NCI-H524 (cell line): ENCODE measurements at regions not wholly inside any gene's neighbourhood (a gene's known extent, or its start where the extent isn't known, plus 50 kb on each side); places are given as distances from the start of the nearest gene placed in this dataset.

Source experiments
- DNase-seq, 2 experiments: peaks; one replicate each; lab custom pipeline; 2025; lab: John Stamatoyannopoulos, UW

- no peak for DNase-seq
Measured at GRCh38 chr10:8229153-8229552, 174.7 kb downstream of the GATA3 start.

DNA sequence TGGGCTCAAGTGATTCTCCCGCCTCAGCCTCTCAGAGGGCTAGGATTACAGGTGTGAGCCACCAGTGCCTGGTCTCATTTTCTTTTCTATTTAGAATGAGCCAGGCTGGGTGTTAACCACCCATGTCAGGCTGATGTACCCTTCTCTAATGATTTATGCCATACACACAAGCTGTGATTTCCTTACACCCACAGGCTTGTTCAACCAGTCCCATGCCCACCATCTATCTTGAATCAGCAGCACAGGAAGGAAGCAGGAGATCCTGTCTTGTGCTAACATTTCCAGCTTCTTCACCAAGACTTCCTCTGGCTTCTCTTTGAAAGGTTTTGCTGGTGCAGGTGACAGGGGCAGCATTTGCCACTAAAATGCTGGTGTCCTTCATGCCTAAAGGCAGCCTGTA lies 176.4 kb downstream of the GATA3 start:
- no peak for DNase-seq

GRCh38 chr10:8233049-8233448 lies 178.6 kb downstream of the GATA3 start:
- no peak for DNase-seq

DNA sequence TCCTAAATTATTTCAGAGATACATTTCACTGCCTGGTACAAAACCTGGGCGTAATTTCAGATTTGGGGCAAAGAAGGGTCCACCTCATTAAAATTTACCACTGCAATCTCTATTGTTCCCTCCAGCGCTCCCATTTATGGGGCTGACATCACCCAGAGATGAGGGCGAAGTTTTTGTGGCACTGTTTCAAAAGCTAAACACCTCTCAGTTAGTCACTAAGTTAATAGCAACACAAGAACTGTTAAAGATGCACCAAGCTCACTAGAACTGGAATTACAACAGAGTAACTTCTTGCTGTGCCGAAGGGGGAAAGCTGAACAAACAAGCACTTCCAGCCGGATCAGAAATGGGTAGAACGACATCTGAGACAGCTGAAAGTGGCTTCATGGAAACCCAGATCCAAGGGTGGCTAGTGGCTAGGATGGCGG lies 179.4 kb downstream of the GATA3 start:
- DNase-seq: no peak

DNA sequence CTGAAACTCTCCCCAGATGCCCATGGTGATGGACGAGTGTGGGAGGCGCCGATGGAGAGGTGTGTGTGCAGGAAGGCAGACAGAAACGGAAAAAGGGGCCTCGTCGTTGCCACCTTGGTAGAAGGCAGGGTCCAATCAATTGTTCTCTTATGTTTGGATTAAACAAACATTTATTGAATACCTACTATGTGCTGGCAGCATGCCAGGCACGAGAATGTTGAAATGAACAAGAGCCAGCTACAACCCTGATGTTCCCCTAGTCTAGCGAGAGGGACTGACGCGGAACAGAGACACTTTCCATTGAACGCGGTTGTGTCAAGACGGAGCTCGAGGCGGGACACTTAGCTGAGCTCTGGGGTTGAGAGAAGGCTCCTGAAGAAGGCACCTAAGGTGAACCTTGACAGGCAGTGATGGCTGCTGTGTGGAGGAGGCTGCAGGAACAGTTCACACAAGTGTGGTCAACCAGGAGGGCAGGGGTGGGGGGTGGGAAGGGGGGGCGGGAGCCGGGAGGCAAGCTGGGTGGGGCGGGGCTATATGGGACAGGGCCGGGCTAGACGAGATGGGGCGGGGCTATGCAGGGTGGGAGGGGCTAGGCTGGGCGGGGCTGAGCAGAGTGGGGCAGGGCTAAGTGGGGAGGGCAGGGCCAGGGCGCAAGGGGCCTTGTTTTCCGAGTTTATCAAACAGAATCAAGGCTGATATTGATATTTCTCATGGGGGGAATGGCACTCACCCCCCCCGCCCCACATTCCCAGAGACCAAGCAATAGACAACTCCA lies 181.0 kb downstream of the GATA3 start:
- no peak for DNase-seq

DNA sequence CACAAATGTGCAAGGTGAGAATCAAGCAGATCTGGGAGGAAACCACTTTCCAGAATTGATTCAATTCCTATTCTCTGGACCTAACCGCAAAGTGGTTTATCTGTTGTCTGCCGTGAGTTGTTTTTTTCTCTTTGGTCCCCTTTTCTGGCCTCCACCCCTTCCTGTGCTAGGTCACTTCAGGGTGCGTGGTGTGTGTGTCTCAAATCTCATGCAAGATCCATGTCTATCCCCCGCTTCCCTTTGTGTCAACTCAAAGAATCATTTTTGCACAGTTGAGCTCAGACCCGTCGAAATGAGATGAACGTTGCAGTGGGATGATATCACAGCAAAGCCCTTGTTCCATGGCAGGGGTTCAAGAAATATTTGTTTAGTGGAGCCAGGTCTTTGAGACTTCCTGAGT lies 184.5 kb downstream of the GATA3 start:
- no peak for DNase-seq

DNA sequence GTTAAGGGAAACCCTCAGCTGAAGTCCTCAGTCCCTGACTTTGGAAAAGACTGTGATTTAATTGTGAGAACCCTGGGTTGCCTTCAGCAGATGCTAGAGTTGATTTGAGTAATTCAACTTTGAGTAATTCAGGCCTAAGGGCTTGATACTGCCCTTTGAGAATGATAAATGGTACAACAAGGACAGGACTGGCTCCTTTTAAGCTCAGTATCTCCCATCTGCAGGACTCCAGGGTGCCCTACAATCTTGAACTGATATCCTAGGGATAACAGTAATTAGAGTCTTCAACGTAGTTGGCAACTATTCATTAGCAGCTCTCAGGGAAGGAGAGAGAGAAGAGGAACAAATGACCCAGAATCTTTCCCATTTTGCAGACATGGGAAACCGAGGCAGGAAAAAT lies 186.4 kb downstream of the GATA3 start:
- DNase-seq: no peak

DNA sequence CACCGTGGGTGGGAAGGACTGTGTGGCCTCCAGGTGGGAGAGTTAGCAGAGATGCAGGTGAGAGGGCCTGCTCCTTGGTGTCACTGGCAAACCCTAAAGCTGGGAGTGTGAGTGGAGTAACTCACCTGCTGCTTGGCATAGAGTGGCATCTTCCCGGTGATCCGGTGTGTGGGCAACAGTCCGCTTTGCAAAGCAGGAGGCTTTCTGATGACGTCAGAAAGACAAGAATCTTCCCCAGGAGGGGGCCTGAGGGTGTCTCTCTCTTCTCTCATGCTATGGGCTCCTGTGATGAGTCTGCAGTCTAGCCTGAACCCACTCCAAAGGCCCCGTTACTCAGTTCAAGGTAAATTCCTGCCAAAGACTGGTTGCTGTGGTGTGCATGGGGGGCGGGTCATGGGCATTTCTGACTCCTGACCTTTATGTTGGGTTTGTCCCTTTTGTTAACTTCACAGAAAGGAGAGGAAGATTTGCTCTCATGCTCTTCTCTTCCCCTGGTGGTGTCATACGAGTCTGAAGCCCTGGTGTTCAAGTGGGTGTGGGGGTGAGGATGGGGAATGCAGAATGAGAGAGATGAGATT lies 187.9 kb downstream of the GATA3 start:
- DNase-seq: no peak

GRCh38 chr10:8245131-8245813 lies 190.8 kb downstream of the GATA3 start:
- no peak for DNase-seq

DNA sequence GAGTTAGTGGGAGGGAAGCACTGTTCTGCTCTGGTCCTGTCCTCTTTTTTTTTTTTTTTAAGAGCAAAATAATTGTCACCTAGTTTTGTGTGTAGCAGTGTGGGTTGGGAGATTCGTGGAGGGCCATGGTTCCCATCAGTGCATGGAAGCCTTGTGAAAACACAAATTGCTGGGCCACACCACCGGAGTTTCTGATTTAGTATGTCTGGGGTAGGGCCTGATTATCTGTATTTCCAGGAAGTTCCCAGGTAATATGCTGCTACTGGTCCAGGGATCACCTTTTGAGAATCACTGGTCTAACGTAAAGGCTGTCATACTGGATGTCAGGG lies 191.3 kb downstream of the GATA3 start:
- DNase-seq: no peak

DNA sequence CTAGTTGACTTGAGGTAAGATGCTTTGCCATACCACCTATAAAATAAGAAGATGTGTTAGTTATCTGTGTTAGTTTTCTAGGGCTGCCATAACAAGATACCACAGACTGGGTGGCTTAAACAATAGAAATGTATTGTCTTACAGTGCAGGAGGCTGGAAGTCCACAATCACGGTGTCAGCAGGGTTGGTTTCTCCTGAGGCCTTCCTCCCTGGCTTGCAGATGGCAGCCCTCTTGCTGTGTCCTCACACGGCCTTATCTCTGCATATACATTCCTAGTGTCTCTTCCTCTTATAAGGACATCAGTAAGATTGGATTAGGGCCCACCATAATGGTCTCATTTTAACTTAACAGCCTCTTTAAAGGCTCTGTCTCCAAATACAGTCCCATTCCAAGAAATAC lies 192.1 kb downstream of the GATA3 start:
- DNase-seq: no peak

GRCh38 chr10:8247191-8247590 lies 192.7 kb downstream of the GATA3 start:
- DNase-seq: no peak

DNA sequence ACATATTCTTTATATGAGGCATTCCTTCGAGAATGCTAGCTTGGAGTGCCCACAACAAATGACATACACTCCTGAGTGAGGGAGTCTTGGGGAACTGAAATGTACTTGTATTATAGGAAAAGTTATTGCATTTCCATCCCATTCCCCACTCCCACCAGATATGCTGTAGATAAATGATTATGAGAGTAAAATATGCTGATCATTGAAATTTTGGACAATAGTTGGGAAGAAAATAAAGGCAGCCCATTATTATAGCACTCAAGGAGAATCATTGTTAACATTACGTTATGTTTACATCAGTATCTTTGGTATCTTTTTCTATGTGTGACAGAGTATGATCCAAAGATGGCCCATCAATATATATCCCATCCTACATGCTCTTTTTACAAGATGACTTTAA lies 194.4 kb downstream of the GATA3 start:
- no peak for DNase-seq

GRCh38 chr10:8254350-8254749 lies 199.9 kb downstream of the GATA3 start:
- no peak for DNase-seq

- DNase-seq: no peak
Measured at GRCh38 chr10:8255301-8255700, 200.8 kb downstream of the GATA3 start.

DNA sequence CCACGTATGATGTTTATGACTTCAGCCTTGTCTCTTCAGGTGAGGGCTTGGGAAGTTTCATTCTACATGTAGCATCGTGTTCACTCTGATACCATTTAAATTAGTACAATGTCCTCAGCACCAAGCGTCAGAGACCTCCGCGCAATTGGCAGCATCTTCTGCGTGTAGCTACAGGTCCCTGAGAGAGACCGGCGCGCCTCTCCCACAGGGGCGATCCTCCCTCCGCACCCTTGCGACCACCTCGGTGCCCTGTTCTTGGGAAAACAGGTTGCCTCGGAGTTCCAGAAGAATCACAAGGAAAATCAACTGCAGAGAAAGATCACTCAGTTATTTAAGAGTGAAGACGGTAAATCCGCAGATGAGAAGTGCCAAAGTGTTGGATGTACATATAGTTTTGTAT lies 206.2 kb downstream of the GATA3 start:
- DNase-seq: no peak

DNA sequence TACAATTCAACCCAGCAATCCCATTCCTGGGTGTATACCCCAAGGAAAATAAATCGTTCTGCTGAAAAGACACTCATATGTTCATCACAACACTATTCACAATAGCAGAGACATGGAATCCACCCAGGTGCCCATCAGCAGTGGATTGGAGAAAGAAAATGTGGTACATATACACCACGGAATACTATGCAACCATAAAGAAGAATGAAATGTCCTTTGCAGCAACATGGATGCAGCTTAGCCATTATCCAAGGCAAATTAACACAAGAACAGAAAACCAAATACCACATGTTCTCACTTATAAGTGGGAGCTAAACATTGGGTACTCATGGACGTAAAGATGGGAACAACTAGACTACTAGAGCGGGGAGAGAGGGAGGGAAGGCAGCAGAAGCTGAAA lies 207.8 kb downstream of the GATA3 start:
- DNase-seq: no peak

- no peak for DNase-seq
Measured at GRCh38 chr10:8269976-8270375, 215.5 kb downstream of the GATA3 start.

DNA sequence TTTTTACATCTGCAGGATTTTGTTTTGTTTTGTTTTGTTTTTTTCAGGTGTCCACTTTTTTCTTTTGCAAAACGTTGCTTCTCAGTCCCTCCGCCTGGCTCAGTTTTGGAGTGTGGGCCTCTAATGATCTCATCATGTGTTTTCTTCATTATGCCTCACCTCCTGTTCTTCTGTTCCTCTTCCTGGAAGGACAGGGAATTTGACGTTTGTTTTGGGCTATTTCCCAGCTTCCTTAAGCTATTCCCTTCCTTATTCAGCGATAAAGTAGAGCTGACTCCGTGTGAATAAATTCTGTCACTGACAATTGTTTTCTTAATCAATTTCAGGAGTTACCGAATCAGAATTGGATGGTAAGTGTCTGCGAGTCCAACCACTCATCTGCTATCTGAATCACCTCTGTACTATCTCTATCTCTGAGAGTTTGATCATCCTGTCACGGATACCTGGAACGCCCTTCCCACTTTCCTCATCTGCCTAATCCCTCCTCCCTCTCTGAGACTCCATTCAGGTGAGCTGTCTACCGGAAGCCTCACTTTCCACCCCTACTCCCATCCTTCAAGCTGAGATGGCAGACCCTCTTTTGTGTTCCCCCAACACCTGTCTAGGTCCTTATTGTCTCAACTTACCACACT lies 218.4 kb downstream of the GATA3 start:
- DNase-seq: no peak

- DNase-seq: no peak
Measured at GRCh38 chr10:8273749-8274148, 219.3 kb downstream of the GATA3 start.

- DNase-seq: peak; percentile 54 to 72
Measured at GRCh38 chr10:8275911-8276310, 221.4 kb downstream of the GATA3 start.

GRCh38 chr10:8278099-8278498 lies 223.6 kb downstream of the GATA3 start:
- DNase-seq: no peak

DNA sequence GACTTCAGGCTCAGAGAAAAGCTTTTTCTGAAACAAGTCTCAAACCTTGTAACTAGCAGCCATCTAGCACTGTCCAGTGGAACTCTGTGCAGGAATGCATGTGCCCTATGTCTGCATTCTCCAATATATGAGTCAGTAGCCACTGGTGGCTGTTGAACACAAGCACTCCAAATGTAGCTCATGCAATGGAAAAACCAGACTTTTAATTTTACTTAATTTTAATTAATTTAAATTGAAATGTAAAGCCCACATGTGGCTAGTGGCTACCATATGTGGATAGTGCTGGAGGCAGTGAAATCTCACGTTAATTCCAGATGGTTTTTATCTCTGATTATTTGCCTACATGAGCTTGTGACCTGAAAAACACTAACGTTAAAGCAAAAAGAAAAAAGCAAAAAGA lies 225.1 kb downstream of the GATA3 start:
- DNase-seq: no peak
